ELR (cell line): ENCODE measurements at regions not wholly inside any gene's neighbourhood (a gene's known extent, or its start where the extent isn't known, plus 50 kb on each side); places are given as distances from the start of the nearest gene placed in this dataset.

Experiments used
- DNase-seq: peaks from one replicate; pipeline ENCODE4 v3.0.0-alpha.2; 2015; ENCODE audit warnings: low read depth

- DNase-seq, result peak; percentile 38
Measured at GRCh38 chr14:86057018-86057667, 527.2 kb downstream of the FLRT2 start.

- peak; percentile 1 for DNase-seq
Measured at GRCh38 chr14:86055512-86056075, 525.6 kb downstream of the FLRT2 start.

- DNase-seq, result no peak
Measured at GRCh38 chr14:86052868-86053267, 522.9 kb downstream of the FLRT2 start.

DNA sequence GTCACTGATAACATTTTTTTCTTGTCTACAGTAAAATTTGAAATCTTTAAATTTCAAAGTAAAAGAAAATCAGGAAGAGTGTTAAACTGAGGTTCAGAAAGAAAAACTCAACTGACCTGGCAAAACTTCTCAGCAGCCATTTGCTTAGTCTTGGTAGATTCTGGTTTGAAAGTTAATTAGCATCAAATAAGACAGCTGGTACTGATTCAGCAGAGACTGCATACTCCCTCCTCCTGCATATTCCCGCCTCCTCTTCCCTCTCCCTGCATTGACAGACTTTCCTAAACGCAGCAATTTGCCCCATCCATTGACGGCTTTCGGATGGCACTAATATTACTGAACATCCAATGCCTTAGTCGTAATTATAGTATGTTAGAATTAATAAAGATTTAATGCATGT, 520.8 kb downstream of the FLRT2 start:
- no peak for DNase-seq

DNA sequence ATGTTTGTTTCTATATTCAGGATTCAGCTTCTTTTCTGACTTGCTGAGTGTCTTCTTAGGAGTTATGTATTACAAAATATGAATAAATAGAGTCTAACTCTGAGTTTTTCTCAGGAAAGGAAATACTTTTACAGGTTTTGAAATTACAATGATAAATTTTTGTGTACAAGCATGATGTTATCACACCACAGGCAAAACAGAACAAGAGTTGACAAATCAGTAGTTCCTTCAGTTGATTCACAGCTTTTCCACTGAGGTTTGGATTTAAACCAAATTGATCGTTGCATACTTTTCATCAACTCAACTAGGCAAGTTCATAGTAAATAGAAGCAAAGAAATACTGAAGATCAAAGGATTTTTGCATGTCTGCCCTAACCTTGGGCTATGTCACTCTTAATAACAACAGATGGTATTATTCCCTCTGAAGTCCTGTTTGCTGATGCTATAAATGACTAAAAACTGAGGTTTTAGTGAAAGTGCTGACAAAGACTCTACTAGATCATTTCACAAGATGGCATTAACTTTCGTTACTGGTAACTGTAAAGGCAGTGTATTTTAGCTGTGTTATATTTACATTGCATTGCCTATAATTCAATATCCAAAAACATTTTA, 520.2 kb downstream of the FLRT2 start:
- DNase-seq, result no peak

GRCh38 chr14:86039176-86039575, 509.2 kb downstream of the FLRT2 start:
- DNase-seq, result no peak

- DNase-seq, result peak; percentile 30
Measured at GRCh38 chr14:86038387-86039042, 508.6 kb downstream of the FLRT2 start.

DNA sequence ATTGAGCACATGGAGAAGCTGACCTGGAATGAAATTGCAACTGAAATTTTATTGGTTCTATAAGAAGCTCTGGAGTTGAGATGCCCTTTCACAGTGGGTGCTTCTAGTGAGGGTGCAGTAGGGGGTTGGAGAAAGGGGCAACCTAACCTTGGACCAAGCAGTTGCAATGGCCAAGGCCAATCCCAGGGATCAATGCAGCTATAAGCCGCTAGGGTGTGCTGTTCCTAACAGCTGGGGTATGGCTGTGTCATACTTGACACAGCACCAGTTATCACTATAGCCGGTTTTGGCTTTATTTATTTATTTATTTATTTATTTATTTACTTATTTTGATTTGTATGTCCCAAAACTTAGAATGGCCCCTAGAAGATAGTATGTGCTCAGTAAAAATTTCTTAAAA, 505.9 kb downstream of the FLRT2 start:
- DNase-seq, result peak; percentile 19

GRCh38 chr14:86027990-86028389, 498.0 kb downstream of the FLRT2 start:
- no peak for DNase-seq

DNA sequence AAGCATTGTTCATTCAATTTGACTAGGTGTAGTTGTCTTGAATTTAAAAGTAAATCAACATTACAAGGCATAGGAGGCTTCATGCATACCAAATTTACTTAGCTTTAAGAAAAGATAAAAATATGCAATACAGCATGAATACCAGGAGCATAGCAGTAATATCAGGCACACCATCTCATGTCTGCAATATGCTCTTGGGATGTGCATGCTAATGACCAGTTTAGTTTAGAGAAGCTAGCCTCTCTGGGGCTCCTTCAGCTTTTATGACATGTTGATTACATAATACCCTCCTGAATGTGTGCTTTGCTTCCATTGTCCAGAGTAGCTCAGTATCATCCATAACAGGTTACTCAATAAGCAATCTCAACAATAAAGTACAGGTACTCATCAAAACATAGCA, 497.2 kb downstream of the FLRT2 start:
- no peak for DNase-seq

DNA sequence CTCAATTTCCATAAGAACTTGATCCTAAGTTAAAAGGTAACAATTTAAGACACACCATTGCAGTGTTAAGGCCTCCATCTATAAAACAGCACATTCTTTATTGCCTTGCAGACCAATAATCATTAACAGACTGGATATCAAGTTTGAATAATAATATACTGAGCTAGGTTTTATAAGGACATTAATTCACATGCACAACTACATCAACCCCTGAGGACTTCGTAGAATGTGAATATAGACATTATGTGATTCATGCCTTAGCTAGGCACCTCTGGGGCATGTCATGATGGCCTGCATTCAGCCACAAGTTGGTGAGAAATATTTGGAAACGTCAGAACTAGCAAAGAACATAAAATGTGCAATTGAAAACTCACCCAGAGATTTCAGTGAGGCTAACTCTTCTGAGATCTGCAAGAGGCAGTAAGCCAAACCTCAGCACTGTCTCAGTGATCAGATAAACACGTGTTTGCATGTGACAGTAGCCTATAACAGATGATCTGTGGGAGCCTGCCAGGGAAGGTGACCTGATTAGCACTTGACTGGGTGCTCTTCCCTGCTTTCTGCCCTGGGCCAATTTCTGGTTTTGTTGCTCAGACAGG, 492.2 kb downstream of the FLRT2 start:
- peak; percentile 28 for DNase-seq

DNA sequence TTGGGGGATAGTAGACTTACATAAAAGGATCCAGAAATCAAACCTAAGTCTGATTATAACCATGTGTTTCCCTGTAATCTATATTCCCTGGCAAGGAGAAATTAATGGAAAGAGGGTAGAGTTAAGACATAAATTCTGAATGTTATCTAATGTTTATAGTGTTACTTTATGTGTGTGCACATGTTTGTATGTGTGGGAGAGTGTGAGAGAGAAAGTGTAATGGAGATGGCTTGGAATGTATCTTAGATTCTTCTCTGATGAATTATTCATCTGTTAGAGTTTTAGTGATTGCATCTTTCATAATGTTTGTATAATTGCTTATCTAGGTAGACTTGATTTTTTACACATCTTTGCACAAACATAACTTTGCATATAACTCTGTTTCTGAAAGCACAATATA, 490.9 kb downstream of the FLRT2 start:
- DNase-seq, result no peak

DNA sequence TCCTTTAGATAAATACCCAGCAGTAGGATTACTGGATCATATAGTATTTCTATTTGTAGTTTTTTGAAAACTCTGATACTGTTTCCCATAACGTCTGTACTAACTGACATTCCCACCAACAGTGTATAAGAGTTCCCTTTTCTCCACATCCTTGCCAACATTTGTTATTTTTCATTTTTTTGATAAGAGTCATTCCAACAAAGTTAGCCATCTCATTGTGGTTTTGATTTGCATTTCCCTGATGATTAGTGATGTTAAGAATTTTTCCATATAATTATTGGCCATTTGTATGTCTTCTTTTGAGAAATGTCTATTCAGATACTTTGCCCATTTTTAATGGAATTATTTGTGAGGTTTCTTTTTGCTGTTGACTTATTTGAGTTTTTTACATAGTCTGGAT, 486.0 kb downstream of the FLRT2 start:
- DNase-seq, result peak; percentile 39

GRCh38 chr14:86015511-86015910, 485.6 kb downstream of the FLRT2 start:
- peak; percentile 5 for DNase-seq

GRCh38 chr14:86013641-86014040, 483.7 kb downstream of the FLRT2 start:
- peak; percentile 36 for DNase-seq

DNA sequence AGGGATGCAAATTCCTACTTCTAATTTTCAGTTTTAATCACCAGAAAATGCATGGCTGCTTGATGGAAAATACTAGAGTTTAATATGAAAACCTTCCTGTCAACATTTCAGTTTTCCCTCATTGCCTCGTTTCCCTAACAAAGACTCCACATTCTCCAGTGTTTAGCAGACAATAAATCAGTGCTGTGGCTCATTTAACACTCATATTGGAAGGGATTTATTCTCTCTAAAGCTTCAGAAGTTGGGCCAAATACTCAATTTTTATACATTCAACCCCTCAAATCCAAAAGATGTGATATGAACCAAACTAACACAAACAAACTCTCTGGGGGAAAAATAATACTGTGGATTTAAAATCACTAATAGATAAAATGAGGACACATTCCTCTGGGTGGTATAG, 482.5 kb downstream of the FLRT2 start:
- DNase-seq, result no peak

DNA sequence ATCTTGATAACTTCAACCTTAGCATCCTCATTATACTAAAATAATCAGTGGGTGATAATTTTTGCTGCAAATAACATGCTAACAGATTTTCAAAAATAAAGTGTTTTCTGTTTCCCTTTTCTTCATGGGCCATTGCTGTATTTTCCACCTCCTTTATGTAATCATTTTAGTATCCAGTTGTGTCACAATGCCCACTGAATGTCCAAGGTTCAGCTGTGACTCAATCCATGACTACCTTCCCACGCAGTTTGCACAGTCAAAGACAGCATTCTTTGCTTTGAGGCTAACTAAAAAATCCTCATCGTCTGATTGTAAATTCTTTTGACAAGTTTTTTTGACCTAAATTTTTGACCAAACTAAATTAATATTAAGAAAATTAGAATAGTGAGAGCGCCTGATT, 474.1 kb downstream of the FLRT2 start:
- peak; percentile 27 for DNase-seq

- DNase-seq, result no peak
Measured at GRCh38 chr14:85996551-85996950, 466.6 kb downstream of the FLRT2 start.

- peak; percentile 1 for DNase-seq
Measured at GRCh38 chr14:85991156-85991555, 461.2 kb downstream of the FLRT2 start.

GRCh38 chr14:85987907-85988306, 458.0 kb downstream of the FLRT2 start:
- DNase-seq, result no peak

GRCh38 chr14:85987292-85987691, 457.3 kb downstream of the FLRT2 start:
- no peak for DNase-seq

DNA sequence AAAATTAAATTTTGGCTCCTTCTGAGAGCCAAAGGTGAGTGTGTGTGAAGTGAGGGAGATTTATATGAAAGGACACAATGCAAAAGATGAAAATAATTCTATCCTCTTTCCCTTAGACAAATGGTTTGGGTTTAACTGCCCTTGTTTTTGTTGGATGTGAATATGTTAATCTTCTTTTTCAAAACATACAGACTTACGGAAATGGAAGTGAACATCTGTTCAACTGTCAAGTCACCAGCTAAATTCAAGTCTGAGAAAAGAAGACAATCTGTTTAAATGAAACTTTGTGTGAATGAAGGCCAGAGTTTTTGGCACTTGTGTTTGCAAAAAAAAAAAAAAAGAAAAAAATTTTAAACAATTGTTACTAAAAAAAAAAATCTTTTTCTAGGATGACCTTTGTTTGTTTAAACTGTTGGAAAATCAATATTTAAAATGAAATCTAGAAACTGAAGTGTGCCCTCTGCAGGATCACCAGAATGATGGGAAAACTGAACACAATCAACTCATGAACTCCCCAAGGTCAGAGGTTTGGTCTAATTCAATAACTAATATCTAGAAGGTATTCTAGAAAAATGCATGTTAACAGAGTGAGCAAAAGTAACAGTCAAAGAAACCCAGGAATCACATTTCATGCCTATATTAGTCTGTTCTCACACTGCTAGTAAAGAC, 448.8 kb downstream of the FLRT2 start:
- no peak for DNase-seq
